D341Med (cell line): ENCODE measurements at regions not wholly inside any gene's neighbourhood (a gene's known extent, or its start where the extent isn't known, plus 50 kb on each side); places are given as distances from the start of the nearest gene placed in this dataset.
"Not testable (repeated sequence)": the region's sequence is repeated elsewhere in the genome, so short reads cannot be mapped to it uniquely, and the experiment has no call there.

Source experiments
- DNase-seq: peaks from one replicate; pipeline ENCODE4 v3.0.0; 2012; ENCODE audit warnings: low spot score

GRCh38 chr1:119253366-119253765 is 112.9 kb upstream of the WARS2 start:
- DNase-seq = no peak

GRCh38 chr1:119254067-119254720 is 113.7 kb upstream of the WARS2 start:
- DNase-seq = no peak

- DNase-seq = not testable (repeated sequence)
Observed at GRCh38 chr1:119256089-119256488, 112.5 kb upstream of the HAO2 start.

- DNase-seq = no peak
Observed at GRCh38 chr1:119260506-119260905, 108.1 kb upstream of the HAO2 start.

GRCh38 chr1:119266386-119266785 is 102.2 kb upstream of the HAO2 start:
- no peak for DNase-seq

GRCh38 chr1:119266858-119267257 is 101.7 kb upstream of the HAO2 start:
- DNase-seq = no peak

GRCh38 chr1:119267288-119267687 is 101.3 kb upstream of the HAO2 start:
- DNase-seq = not testable (repeated sequence)

GRCh38 chr1:119268879-119269278 is 99.7 kb upstream of the HAO2 start:
- DNase-seq = no peak

- DNase-seq = peak; percentile 55
Observed at GRCh38 chr1:119275145-119276134, 93.1 kb upstream of the HAO2 start.

GRCh38 chr1:119276558-119276957 is 92.0 kb upstream of the HAO2 start:
- peak; percentile 57 for DNase-seq

GRCh38 chr1:119279456-119280381 is 88.9 kb upstream of the HAO2 start:
- no peak for DNase-seq

GRCh38 chr1:119285482-119285881 is 83.1 kb upstream of the HAO2 start:
- no peak for DNase-seq

GRCh38 chr1:119286587-119287181 is 81.9 kb upstream of the HAO2 start:
- peak; percentile 68 for DNase-seq

GRCh38 chr1:119288751-119289150 is 79.8 kb upstream of the HAO2 start:
- DNase-seq = no peak

GRCh38 chr1:119290297-119290696 is 78.3 kb upstream of the HAO2 start:
- no peak for DNase-seq

GRCh38 chr1:119291611-119292206 is 76.9 kb upstream of the HAO2 start:
- DNase-seq = no peak

GRCh38 chr1:119293797-119294196 is 74.8 kb upstream of the HAO2 start:
- DNase-seq = no peak

GRCh38 chr1:119294199-119294598 is 74.4 kb upstream of the HAO2 start:
- DNase-seq = no peak

GRCh38 chr1:119294722-119295121 is 73.9 kb upstream of the HAO2 start:
- no peak for DNase-seq

GRCh38 chr1:119298687-119299303 is 69.8 kb upstream of the HAO2 start:
- DNase-seq = no peak

GRCh38 chr1:119302011-119302410 is 66.6 kb upstream of the HAO2 start:
- no peak for DNase-seq
